DMS114 treated with DMSO at 0.1 percent for 48 hours (cell line): ENCODE measurements at regions not wholly inside any gene's neighbourhood (a gene's known extent, or its start where the extent isn't known, plus 50 kb on each side); places are given as distances from the start of the nearest gene placed in this dataset.

Source experiments
- DNase-seq: peaks from one replicate; lab custom pipeline; 2025; ENCODE audit not compliant: unreplicated experiment; lab: John Stamatoyannopoulos, UW

GRCh38 chr13:40109351-40109844 is 453.9 kb downstream of the COG6 start:
- no peak for DNase-seq

- no peak for DNase-seq
These were observed 458.3 kb downstream of the COG6 start for GRCh38 chr13:40113643-40114304.

- DNase-seq: no peak
These were observed 458.9 kb downstream of the COG6 start for GRCh38 chr13:40114305-40114896.

GRCh38 chr13:40115426-40115825 is 460.0 kb downstream of the COG6 start:
- no peak for DNase-seq

- no peak for DNase-seq
These were observed 460.5 kb downstream of the COG6 start for GRCh38 chr13:40116008-40116407.

- no peak for DNase-seq
These were observed 462.9 kb downstream of the COG6 start for GRCh38 chr13:40118337-40118736.

GRCh38 chr13:40119852-40120251 is 464.4 kb downstream of the COG6 start:
- no peak for DNase-seq

- no peak for DNase-seq
These were observed 464.8 kb downstream of the COG6 start for GRCh38 chr13:40120288-40120687.

- no peak for DNase-seq
These were observed 465.3 kb downstream of the COG6 start for GRCh38 chr13:40120781-40121180.

GRCh38 chr13:40121722-40122121 is 466.3 kb downstream of the COG6 start:
- DNase-seq: no peak

- DNase-seq: no peak
These were observed 468.6 kb downstream of the COG6 start for GRCh38 chr13:40123962-40124632.

GRCh38 chr13:40124633-40125015 is 469.2 kb downstream of the COG6 start:
- no peak for DNase-seq

GRCh38 chr13:40125336-40125735 is 469.9 kb downstream of the COG6 start:
- no peak for DNase-seq

- no peak for DNase-seq
These were observed 471.0 kb downstream of the COG6 start for GRCh38 chr13:40126306-40127085.

GRCh38 chr13:40127476-40127875 is 472.0 kb downstream of the COG6 start:
- DNase-seq: no peak

GRCh38 chr13:40127925-40128324 is 472.5 kb downstream of the COG6 start:
- DNase-seq: no peak

GRCh38 chr13:40129467-40129866 is 474.0 kb downstream of the COG6 start:
- no peak for DNase-seq

- no peak for DNase-seq
These were observed 475.6 kb downstream of the COG6 start for GRCh38 chr13:40130871-40131636.

- DNase-seq: no peak
These were observed 476.8 kb downstream of the COG6 start for GRCh38 chr13:40132249-40132648.

- DNase-seq: no peak
These were observed 481.4 kb downstream of the COG6 start for GRCh38 chr13:40136896-40137295.

GRCh38 chr13:40137400-40137799 is 481.9 kb downstream of the COG6 start:
- DNase-seq: no peak
